HG03521 (cell line): ENCODE measurements at regions not wholly inside any gene's neighbourhood (a gene's known extent, or its start where the extent isn't known, plus 50 kb on each side); places are given as distances from the start of the nearest gene placed in this dataset.

Source experiments
- ATAC-seq: cut with Tn5 transposase; IDR thresholded peaks from one replicate; pipeline ENCODE4 v1.9.1; 2021; ENCODE audit warnings: mild to moderate bottlenecking, moderate library complexity; ENCODE audit not compliant: unreplicated experiment

- ATAC-seq: no peak
Measured at GRCh38 chr1:23615852-23616251, 56.6 kb upstream of the ID3 start.

- no peak for ATAC-seq
Measured at GRCh38 chr1:23615423-23615822, 56.1 kb upstream of the ID3 start.

GRCh38 chr1:23614032-23614660, 54.8 kb upstream of the ID3 start:
- no peak for ATAC-seq

- ATAC-seq: no peak
Measured at GRCh38 chr1:23613191-23614031, 54.1 kb upstream of the ID3 start.

- no peak for ATAC-seq
Measured at GRCh38 chr1:23611601-23612327, 52.5 kb upstream of the ID3 start.

GRCh38 chr1:23610677-23611076, 51.4 kb upstream of the ID3 start:
- no peak for ATAC-seq

- no peak for ATAC-seq
Measured at GRCh38 chr1:23609971-23610370, 50.7 kb upstream of the ID3 start.
